Panc1 (cell line): ENCODE measurements at regions not wholly inside any gene's neighbourhood (a gene's known extent, or its start where the extent isn't known, plus 50 kb on each side); places are given as distances from the start of the nearest gene placed in this dataset.

Experiments used
- POLR2AphosphoS5 ChIP-seq: IDR thresholded peaks from 2 replicates; pipeline ENCODE4 v1.6.1; 2012; ENCODE audit warnings: mild to moderate bottlenecking, low read depth, low read length, moderate library complexity
- SIN3A ChIP-seq: IDR thresholded peaks from 2 replicates; pipeline ENCODE4 v1.6.1; 2012; ENCODE audit warnings: low read depth, mild to moderate bottlenecking, low read length, moderate library complexity, borderline replicate concordance; ENCODE audit not compliant: insufficient read depth
- TF ChIP-seq, protein P1 (sequence below), 2 experiments: IDR thresholded peaks; 2 replicates each; pipeline ENCODE4 v1.6.1; 2011 to 2012; ENCODE audit warnings: low read depth in 2 of 2, control low read depth in 1 of 2, low read length in 1 of 2, mild to moderate bottlenecking in 1 of 2, moderate library complexity in 1 of 2; ENCODE audit not compliant: insufficient read depth in 1 of 2
- TF ChIP-seq, protein P2 (sequence below): fragments of 450-650 bp; IDR thresholded peaks from 2 replicates; pipeline ENCODE4 v1.5.1; 2017; ENCODE audit warnings: mild to moderate bottlenecking

DNA sequence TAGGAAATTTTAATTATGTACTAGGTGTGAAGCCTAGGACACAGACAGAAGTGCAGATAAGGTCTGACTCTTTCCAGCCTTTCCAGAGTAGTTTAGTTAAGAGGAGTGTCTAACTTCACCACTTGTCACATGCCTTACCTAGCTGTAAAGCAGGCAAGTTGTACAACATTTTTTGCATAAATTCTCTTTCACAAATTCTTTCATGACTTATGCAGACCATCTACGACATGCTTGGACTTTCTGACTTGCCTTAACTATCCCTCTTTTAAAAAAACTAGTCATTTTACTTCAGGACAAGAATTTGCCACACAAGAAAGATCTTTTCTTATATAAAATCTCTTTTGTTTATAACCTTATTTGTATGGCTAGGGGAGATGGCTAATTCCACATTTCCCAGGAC is 1273.6 kb upstream of the SLC39A10 start:
- TF ChIP-seq, protein P1, sequence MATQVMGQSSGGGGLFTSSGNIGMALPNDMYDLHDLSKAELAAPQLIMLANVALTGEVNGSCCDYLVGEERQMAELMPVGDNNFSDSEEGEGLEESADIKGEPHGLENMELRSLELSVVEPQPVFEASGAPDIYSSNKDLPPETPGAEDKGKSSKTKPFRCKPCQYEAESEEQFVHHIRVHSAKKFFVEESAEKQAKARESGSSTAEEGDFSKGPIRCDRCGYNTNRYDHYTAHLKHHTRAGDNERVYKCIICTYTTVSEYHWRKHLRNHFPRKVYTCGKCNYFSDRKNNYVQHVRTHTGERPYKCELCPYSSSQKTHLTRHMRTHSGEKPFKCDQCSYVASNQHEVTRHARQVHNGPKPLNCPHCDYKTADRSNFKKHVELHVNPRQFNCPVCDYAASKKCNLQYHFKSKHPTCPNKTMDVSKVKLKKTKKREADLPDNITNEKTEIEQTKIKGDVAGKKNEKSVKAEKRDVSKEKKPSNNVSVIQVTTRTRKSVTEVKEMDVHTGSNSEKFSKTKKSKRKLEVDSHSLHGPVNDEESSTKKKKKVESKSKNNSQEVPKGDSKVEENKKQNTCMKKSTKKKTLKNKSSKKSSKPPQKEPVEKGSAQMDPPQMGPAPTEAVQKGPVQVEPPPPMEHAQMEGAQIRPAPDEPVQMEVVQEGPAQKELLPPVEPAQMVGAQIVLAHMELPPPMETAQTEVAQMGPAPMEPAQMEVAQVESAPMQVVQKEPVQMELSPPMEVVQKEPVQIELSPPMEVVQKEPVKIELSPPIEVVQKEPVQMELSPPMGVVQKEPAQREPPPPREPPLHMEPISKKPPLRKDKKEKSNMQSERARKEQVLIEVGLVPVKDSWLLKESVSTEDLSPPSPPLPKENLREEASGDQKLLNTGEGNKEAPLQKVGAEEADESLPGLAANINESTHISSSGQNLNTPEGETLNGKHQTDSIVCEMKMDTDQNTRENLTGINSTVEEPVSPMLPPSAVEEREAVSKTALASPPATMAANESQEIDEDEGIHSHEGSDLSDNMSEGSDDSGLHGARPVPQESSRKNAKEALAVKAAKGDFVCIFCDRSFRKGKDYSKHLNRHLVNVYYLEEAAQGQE (IDR thresholded peaks at IDR 0.05; ENCODE audit: insufficient read depth in 1 of 2, low read depth in 2 of 2, low read length in 1 of 2), result no peak
- TF ChIP-seq, protein P2, sequence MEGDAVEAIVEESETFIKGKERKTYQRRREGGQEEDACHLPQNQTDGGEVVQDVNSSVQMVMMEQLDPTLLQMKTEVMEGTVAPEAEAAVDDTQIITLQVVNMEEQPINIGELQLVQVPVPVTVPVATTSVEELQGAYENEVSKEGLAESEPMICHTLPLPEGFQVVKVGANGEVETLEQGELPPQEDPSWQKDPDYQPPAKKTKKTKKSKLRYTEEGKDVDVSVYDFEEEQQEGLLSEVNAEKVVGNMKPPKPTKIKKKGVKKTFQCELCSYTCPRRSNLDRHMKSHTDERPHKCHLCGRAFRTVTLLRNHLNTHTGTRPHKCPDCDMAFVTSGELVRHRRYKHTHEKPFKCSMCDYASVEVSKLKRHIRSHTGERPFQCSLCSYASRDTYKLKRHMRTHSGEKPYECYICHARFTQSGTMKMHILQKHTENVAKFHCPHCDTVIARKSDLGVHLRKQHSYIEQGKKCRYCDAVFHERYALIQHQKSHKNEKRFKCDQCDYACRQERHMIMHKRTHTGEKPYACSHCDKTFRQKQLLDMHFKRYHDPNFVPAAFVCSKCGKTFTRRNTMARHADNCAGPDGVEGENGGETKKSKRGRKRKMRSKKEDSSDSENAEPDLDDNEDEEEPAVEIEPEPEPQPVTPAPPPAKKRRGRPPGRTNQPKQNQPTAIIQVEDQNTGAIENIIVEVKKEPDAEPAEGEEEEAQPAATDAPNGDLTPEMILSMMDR, result no peak
- no peak for TF ChIP-seq POLR2AphosphoS5
- TF ChIP-seq SIN3A, result no peak
